ENCODE measurements at regions not wholly inside any gene's neighbourhood (a gene's known extent, or its start where the extent isn't known, plus 50 kb on each side); places are given as distances from the start of the nearest gene placed in this dataset.

DNA sequence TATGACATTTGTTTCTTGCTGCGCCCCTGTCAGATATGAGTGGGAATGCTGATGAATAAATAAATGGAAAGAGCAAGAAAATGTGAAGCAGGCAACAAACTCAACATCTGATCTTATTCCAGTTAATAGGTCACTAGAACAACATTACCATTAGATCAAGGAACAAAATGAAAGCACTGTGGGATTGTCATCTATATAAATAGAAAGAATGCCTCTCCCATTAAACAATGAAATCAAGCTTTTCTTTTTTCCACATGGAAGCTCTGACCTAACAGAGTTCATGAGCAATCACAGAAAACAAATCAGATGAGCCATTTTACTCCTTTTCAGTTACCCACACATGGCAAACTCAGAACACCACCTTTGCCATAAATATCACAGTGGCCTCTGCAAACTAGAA, 354.8 kb downstream of the SUCLA2 start:
- no peaks in the 10 kb centered on the region for H3K27me3 ChIP-seq
- H3K36me3 ChIP-seq = no peaks in the 10 kb centered on the region
- intact Hi-C loops (cut with DNase I) = no loop called here
- H3K4me3 ChIP-seq = no peak overlapping the region
- no peaks in the 10 kb centered on the region for H3K9me3 ChIP-seq
- peaks cover 0 to 16% (median 4%) of the 10 kb centered on the region in 4 donors for H3K4me1 ChIP-seq
- DNase-seq = no peak
- WGBS, 2 donors = 71 to 88% methylated on average over 1 of the region's 1 CpG
- peak overlapping the region in 1 of 4 donors; percentile 2 for H3K27ac ChIP-seq
- TF ChIP-seq POLR2AphosphoS5 (IDR thresholded peaks at IDR 0.05) = no peak
- TF ChIP-seq EP300 (IDR thresholded peaks at IDR 0.05) = no peak
- TF ChIP-seq, protein P1, sequence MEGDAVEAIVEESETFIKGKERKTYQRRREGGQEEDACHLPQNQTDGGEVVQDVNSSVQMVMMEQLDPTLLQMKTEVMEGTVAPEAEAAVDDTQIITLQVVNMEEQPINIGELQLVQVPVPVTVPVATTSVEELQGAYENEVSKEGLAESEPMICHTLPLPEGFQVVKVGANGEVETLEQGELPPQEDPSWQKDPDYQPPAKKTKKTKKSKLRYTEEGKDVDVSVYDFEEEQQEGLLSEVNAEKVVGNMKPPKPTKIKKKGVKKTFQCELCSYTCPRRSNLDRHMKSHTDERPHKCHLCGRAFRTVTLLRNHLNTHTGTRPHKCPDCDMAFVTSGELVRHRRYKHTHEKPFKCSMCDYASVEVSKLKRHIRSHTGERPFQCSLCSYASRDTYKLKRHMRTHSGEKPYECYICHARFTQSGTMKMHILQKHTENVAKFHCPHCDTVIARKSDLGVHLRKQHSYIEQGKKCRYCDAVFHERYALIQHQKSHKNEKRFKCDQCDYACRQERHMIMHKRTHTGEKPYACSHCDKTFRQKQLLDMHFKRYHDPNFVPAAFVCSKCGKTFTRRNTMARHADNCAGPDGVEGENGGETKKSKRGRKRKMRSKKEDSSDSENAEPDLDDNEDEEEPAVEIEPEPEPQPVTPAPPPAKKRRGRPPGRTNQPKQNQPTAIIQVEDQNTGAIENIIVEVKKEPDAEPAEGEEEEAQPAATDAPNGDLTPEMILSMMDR (IDR thresholded peaks at IDR 0.05) = no peak
- TF ChIP-seq POLR2A (IDR thresholded peaks at IDR 0.05) = no peak

GRCh38 chr13:47639738-47640447, 361.2 kb downstream of the SUCLA2 start:
- H3K4me3 ChIP-seq = no peak overlapping the region
- peaks cover 0 to 7% (median 0%) of the 10 kb centered on the region in 4 donors for H3K4me1 ChIP-seq
- intact Hi-C loops (cut with DNase I) = no loop called here
- 56 to 70% methylated on average over 2 of the region's 2 CpGs for WGBS, 2 donors
- H3K27me3 ChIP-seq = no peaks in the 10 kb centered on the region
- H3K9me3 ChIP-seq = no peaks in the 10 kb centered on the region
- DNase-seq = no peak
- H3K27ac ChIP-seq = no peak overlapping the region
- no peak for TF ChIP-seq POLR2AphosphoS5 (IDR thresholded peaks at IDR 0.05)
- no peak for TF ChIP-seq EP300 (IDR thresholded peaks at IDR 0.05)
- TF ChIP-seq POLR2A (IDR thresholded peaks at IDR 0.05) = no peak
- TF ChIP-seq, protein P1 (IDR thresholded peaks at IDR 0.05) = no peak
- H3K36me3 ChIP-seq = no peaks in the 10 kb centered on the region

- 89 to 96% methylated on average over 1 of the region's 1 CpG for WGBS, 2 donors
- Histone ChIP-seq H3K27me3 (no peaks in the 10 kb centered on the region), H3K9me3 (no peaks in the 10 kb centered on the region), H3K27ac (no peak overlapping the region), H3K36me3 (no peaks in the 10 kb centered on the region), H3K4me3 (no peak overlapping the region), H3K4me1 (peaks cover 0 to 7% (median 0%) of the 10 kb centered on the region in 4 donors)
- DNase-seq = no peak
- intact Hi-C loops (cut with DNase I) = no loop called here
- TF ChIP-seq, protein P1 (IDR thresholded peaks at IDR 0.05) = no peak
- TF ChIP-seq EP300 (IDR thresholded peaks at IDR 0.05) (no peak), POLR2AphosphoS5 (IDR thresholded peaks at IDR 0.05) (no peak)
Observed at GRCh38 chr13:47638627-47639026, 362.4 kb downstream of the SUCLA2 start.

DNA sequence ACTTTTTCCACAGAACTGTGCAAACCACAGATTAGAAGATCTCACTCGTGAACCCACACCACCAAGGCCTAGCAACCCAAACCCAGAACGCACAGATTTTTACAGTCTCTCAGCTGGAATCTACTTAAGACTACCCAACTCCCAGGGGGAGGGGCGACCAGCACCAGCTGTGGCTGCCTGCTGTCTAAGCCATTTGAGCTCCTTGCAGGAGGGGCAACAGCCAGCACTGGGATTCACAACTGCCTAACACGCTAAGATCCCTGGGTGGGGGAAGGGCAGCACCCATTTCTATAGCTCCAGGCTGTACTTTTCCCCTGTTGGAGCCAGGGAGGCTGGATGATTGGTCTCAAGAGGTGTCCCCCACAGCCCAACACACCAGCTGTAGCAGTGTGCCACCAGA, 368.8 kb downstream of the SUCLA2 start:
- DNase-seq = no peak
- no peaks in the 10 kb centered on the region for H3K27me3 ChIP-seq
- WGBS, 2 donors = 58 to 64% methylated on average over 4 of the region's 4 CpGs
- no peak overlapping the region for H3K27ac ChIP-seq
- H3K9me3 ChIP-seq = peaks cover 3% of the 10 kb centered on the region in 4 donors
- no peaks in the 10 kb centered on the region for H3K36me3 ChIP-seq
- no peaks in the 10 kb centered on the region for H3K4me1 ChIP-seq
- intact Hi-C loops (cut with DNase I) = no loop called here
- H3K4me3 ChIP-seq = no peak overlapping the region
- TF ChIP-seq, protein P1 (IDR thresholded peaks at IDR 0.05) = no peak

GRCh38 chr13:47628666-47629065, 372.4 kb downstream of the SUCLA2 start:
- no peak for TF ChIP-seq EP300 (IDR thresholded peaks at IDR 0.05)
- TF ChIP-seq, protein P1 (IDR thresholded peaks at IDR 0.05) = no peak
- TF ChIP-seq POLR2AphosphoS5 (IDR thresholded peaks at IDR 0.05) = no peak
- TF ChIP-seq POLR2A (IDR thresholded peaks at IDR 0.05) = no peak
- WGBS, 2 donors = 84 to 87% methylated on average over 2 of the region's 2 CpGs
- Histone ChIP-seq H3K27ac (no peak overlapping the region), H3K9me3 (peaks cover 3% of the 10 kb centered on the region in 4 donors), H3K4me1 (no peaks in the 10 kb centered on the region), H3K27me3 (no peaks in the 10 kb centered on the region), H3K4me3 (no peak overlapping the region), H3K36me3 (no peaks in the 10 kb centered on the region)
- intact Hi-C loops (cut with DNase I) = no loop called here
- no peak for DNase-seq

Data from sigmoid colon (tissue), 6 donors.